Ishikawa (cell line): ENCODE measurements at regions not wholly inside any gene's neighbourhood (a gene's known extent, or its start where the extent isn't known, plus 50 kb on each side); places are given as distances from the start of the nearest gene placed in this dataset.

Experiments
- CEBPB ChIP-seq: IDR thresholded peaks from 2 replicates; pipeline ENCODE4 v1.6.1; 2012
- CREB1 ChIP-seq: IDR thresholded peaks from 2 replicates; pipeline ENCODE4 v1.6.1; 2012; ENCODE audit warnings: low read depth
- EGR1 ChIP-seq: IDR thresholded peaks from 2 replicates; pipeline ENCODE4 v1.6.1; 2012
- EP300 ChIP-seq: IDR thresholded peaks from 2 replicates; pipeline ENCODE4 v1.6.1; 2012; ENCODE audit warnings: borderline replicate concordance
- MAX ChIP-seq: IDR thresholded peaks from 2 replicates; pipeline ENCODE4 v1.6.1; 2012
- NFIC ChIP-seq: IDR thresholded peaks from 2 replicates; pipeline ENCODE4 v1.6.1; 2012
- RAD21 ChIP-seq: IDR thresholded peaks from 2 replicates; pipeline ENCODE4 v1.6.1; 2012; ENCODE audit warnings: low read depth
- REST ChIP-seq: IDR thresholded peaks from 2 replicates; pipeline ENCODE4 v1.6.1; 2012; ENCODE audit warnings: low read depth, mild to moderate bottlenecking
- TAF1 ChIP-seq: IDR thresholded peaks from 2 replicates; pipeline ENCODE4 v1.6.1; 2012; ENCODE audit warnings: low read depth, mild to moderate bottlenecking
- TCF12 ChIP-seq: IDR thresholded peaks from 2 replicates; pipeline ENCODE4 v1.6.1; 2012; ENCODE audit warnings: low read depth
- TEAD4 ChIP-seq: IDR thresholded peaks from 2 replicates; pipeline ENCODE4 v1.6.1; 2012
- USF1 ChIP-seq: IDR thresholded peaks from 2 replicates; pipeline ENCODE4 v1.6.1; 2012
- YY1 ChIP-seq: IDR thresholded peaks from 2 replicates; pipeline ENCODE4 v1.6.1; 2012; ENCODE audit warnings: low read depth
- ZBTB7A ChIP-seq: IDR thresholded peaks from 2 replicates; pipeline ENCODE4 v1.6.1; 2012; ENCODE audit warnings: low read depth

GRCh38 chr15:38991701-38992100 lies 427.1 kb upstream of the RASGRP1 start:
- TF ChIP-seq EP300 = no peak
- no peak for TF ChIP-seq RAD21
- TF ChIP-seq CEBPB = no peak
- TF ChIP-seq CREB1 = no peak
- no peak for TF ChIP-seq REST
- TF ChIP-seq ZBTB7A = no peak
- TF ChIP-seq TAF1 = no peak
- TF ChIP-seq TEAD4 = no peak
- no peak for TF ChIP-seq TCF12
- TF ChIP-seq YY1 = no peak
- TF ChIP-seq NFIC = no peak
- no peak for TF ChIP-seq USF1
- no peak for TF ChIP-seq EGR1
- no peak for TF ChIP-seq MAX
